Fibroblast of mammary gland (primary cell): ENCODE measurements at regions not wholly inside any gene's neighbourhood (a gene's known extent, or its start where the extent isn't known, plus 50 kb on each side); places are given as distances from the start of the nearest gene placed in this dataset.
A peak's percentile ranks its signal among the peaks of the same experiment; 100 is the strongest.
"Not testable (repeated sequence)": the region's sequence is repeated elsewhere in the genome, so short reads cannot be mapped to it uniquely, and the experiment has no call there.

Experiments
- DNase-seq: peaks from one replicate; pipeline ENCODE4 v3.0.0-alpha.2; 2010; ENCODE audit warnings: low read depth
- H3K4me3 ChIP-seq: 2 replicates; pipeline ENCODE4 v1.5.1; 2011; ENCODE audit warnings: low read depth, mild to moderate bottlenecking, low read length, moderate library complexity; ENCODE audit not compliant: control insufficient read depth
- TF ChIP-seq, protein P1 (sequence below): conservative IDR thresholded peaks from 2 replicates; pipeline ENCODE4 v1.5.1; 2011; ENCODE audit warnings: low read depth, low read length, inconsistent platforms; ENCODE audit not compliant: control insufficient read depth, insufficient read depth

DNA sequence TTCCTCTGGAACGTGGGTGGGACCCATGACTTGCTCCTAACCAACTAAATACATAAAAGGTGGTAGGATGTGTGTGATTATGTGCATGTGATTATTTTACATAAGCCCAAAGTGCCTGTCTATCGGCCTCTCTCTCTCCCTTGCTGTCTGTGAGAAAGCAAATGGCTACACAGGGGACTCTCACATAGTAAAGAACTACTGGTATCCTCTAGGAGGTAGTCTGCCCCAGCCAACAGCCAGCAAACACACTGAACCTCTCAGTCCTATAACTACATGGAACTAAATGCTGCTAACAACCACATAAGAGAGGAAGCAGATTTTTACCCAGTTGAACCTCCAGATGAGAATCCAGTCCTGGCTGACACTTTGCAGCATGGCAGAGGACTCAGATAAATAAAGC is 1249.4 kb downstream of the ADGRL3 start:
- H3K4me3 ChIP-seq: no peak overlapping the region
- TF ChIP-seq, protein P1, sequence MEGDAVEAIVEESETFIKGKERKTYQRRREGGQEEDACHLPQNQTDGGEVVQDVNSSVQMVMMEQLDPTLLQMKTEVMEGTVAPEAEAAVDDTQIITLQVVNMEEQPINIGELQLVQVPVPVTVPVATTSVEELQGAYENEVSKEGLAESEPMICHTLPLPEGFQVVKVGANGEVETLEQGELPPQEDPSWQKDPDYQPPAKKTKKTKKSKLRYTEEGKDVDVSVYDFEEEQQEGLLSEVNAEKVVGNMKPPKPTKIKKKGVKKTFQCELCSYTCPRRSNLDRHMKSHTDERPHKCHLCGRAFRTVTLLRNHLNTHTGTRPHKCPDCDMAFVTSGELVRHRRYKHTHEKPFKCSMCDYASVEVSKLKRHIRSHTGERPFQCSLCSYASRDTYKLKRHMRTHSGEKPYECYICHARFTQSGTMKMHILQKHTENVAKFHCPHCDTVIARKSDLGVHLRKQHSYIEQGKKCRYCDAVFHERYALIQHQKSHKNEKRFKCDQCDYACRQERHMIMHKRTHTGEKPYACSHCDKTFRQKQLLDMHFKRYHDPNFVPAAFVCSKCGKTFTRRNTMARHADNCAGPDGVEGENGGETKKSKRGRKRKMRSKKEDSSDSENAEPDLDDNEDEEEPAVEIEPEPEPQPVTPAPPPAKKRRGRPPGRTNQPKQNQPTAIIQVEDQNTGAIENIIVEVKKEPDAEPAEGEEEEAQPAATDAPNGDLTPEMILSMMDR: no peak
- no peak for DNase-seq

DNA sequence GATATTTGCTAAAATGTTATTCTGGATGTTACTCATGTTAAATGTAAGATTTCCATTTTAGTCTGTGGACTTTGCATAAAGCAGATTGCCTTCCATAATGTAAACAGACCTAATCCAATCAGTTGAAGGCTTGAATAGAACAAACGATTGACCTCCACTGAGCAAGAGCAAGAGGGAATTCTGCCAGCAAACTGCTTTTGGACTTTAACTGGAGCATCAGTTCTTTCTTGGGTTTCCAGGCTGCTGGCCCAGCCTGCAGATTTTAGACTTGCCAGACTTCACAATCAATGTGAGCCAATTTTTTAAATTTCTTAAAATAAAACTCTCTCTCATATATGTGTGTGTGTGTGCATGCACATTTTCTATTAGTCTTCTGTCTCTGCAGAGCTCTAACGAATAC is 1248.8 kb downstream of the ADGRL3 start:
- TF ChIP-seq, protein P1: no peak
- H3K4me3 ChIP-seq: no peak overlapping the region
- DNase-seq: no peak

DNA sequence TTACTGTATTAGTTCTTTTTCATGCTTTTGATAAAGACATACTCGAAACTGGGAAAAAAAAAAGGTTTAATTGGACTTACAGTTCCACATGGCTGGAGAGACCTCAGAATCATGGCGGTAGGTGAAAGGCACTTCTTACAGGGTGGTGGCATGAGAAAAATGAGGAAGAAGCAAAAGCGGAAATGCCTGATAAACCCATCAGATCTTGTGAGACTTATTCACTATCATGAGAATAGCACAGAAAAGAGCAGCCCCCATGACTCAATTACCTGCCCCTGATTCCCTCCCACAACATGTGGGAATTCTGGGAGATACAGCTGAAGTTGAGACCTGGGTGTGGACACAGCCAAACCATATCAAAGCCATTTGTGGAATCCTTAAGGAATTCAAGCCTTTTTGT is 1238.9 kb downstream of the ADGRL3 start:
- peak; percentile 1 for DNase-seq
- TF ChIP-seq, protein P1: no peak
- no peak overlapping the region for H3K4me3 ChIP-seq

DNA sequence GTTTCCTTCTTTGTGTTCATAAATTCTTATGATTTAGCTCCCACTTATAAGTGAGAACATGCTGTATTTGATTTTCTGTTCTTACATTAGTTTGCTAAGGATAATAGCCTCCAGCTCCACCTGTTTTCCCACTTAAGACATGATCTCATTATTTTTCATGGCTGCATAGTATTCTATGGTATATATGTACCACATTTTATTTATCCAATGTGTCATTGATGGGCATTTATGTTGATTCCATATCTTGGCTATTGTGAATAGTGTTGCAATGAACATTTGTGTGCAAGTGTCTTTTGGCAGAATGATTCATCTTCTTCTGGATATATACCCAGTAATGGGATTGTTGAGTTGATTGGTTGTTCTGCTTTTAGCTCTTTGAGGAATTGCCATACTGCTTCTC is 1234.8 kb downstream of the ADGRL3 start:
- TF ChIP-seq, protein P1: no peak
- H3K4me3 ChIP-seq: no peak overlapping the region
- DNase-seq: no peak

DNA sequence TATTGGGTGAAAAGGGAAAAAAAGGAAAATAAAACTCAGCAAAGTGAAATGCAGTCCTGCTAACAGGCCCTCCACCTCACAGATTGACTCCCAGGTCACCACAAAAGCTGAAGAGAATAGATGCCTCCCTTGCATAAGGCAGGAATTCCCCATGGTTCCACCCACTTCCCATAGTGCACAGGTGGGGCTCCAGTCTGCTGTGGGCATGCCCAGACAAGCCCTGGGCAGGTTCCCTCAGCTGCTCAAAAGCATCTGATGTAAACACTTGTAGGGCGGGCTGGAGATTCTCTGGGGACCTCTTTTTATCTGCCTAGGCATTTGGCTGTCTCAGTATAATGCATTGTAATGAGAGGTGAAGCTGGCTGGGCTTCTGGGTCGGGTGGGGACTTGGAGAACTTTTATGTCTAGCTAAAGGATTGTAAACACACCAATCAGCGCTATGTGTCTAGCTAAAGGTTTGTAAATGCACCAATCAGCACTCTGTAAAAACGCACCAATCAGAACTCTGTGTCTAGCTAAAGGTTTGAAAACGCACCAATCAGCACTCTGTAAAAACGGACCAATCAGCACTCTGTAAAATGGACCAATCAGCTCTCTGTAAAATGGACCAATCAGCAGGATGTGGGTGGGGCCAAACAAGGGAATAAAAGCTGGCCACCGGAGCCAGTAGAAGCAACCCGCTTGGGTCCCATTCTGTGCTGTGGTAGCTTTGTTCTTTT is 1231.5 kb downstream of the ADGRL3 start:
- not testable (repeated sequence) for H3K4me3 ChIP-seq, DNase-seq

DNA sequence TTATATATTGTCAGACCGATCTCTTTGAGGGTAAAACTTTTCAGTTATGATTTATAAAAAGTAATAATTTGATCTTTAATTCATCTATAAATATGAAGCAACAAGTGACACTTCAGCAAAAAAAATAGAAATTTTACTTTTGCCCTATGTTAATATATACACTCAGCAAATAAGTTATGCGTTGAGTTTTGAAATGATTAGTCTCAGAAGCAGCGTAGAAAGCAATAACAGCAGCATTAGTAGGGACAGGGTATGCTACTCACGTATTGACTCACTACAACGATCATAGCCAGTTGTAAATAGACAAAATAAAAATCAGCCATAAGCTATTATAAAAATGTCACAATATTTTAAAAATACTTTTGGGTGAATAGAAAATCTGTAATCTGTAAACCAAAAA is 1229.2 kb downstream of the ADGRL3 start:
- no peak for DNase-seq
- TF ChIP-seq, protein P1: no peak
- no peak overlapping the region for H3K4me3 ChIP-seq

DNA sequence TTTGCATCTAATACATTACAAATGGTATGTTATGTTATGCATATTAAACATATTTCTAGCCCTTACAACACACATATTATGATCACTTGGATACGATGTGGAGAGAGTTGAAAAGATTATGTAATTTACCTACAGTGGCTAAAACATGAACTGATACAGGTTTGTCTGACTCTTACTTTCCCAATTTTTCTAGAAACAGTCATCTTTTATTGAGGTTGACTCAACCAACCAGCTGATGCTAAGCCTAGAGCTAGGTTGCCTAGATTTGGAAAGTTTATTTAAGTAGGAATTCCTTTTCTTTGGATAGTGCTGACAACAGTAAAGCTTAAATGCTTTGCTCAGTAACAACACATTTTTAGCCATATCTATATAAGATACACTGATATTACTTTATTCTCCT is 1215.1 kb downstream of the ADGRL3 start:
- TF ChIP-seq, protein P1: no peak
- DNase-seq: no peak
- H3K4me3 ChIP-seq: no peak overlapping the region
